ENCODE measurements at regions not wholly inside any gene's neighbourhood (a gene's known extent, or its start where the extent isn't known, plus 50 kb on each side); places are given as distances from the start of the nearest gene placed in this dataset.

DNA sequence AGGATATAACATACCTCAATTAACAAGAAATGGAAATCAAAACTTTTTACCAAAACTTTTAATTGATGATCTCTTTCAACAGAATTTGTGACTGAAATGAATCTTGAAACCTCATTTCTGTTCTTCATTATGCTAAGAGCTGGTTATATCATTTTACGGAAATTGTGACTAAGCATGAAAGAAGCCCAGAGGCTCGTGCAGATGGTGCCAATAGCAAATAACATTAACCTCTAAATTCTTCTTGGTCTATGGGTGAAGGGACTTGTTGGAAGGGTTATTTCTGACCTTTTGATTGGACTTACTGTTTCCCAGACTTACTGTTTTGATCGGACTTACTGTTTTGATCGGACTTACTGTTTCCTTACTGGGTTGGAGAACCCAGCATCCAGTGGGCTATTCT is 435.6 kb downstream of the TDRD15 start:
- Mint-ChIP-seq H3K36me3 (peaks cover 3% of the 10 kb centered on the region), H3K4me3 (no peak overlapping the region), H3K4me1 (peaks cover 5% of the 10 kb centered on the region), H3K9me3 (peaks cover 8% of the 10 kb centered on the region), H3K27ac (no peak overlapping the region), H3K27me3 (ENCODE audit: low read depth) (no peaks in the 10 kb centered on the region)
- DNase-seq (ENCODE audit: low spot score) (no peak), ATAC-seq (no peak)
- POLR2A ChIA-PET = no interaction called here
- CTCF ChIA-PET = no interaction called here
- no peak for TF ChIP-seq GTF2I (CRISPR knock-in tag; conservative IDR thresholded peaks at IDR 0.05)
- TF ChIP-seq, protein P1, sequence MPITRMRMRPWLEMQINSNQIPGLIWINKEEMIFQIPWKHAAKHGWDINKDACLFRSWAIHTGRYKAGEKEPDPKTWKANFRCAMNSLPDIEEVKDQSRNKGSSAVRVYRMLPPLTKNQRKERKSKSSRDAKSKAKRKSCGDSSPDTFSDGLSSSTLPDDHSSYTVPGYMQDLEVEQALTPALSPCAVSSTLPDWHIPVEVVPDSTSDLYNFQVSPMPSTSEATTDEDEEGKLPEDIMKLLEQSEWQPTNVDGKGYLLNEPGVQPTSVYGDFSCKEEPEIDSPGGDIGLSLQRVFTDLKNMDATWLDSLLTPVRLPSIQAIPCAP (CRISPR knock-in tag; IDR thresholded peaks at IDR 0.05) = no peak
- no peak for TF ChIP-seq KAT7 (CRISPR knock-in tag; IDR thresholded peaks at IDR 0.05; ENCODE audit: borderline replicate concordance)
- no peak for TF ChIP-seq SOX15 (CRISPR knock-in tag; IDR thresholded peaks at IDR 0.05)
- no peak for TF ChIP-seq JAZF1 (CRISPR knock-in tag; IDR thresholded peaks at IDR 0.05)
- TF ChIP-seq FOXK1 (CRISPR knock-in tag; IDR thresholded peaks at IDR 0.05) = no peak
- TF ChIP-seq RELA (CRISPR knock-in tag; IDR thresholded peaks at IDR 0.05; ENCODE audit: borderline replicate concordance) = no peak
- no peak for TF ChIP-seq FOXJ3 (CRISPR knock-in tag; IDR thresholded peaks at IDR 0.05; ENCODE audit: borderline replicate concordance)
- TF ChIP-seq, protein P2, sequence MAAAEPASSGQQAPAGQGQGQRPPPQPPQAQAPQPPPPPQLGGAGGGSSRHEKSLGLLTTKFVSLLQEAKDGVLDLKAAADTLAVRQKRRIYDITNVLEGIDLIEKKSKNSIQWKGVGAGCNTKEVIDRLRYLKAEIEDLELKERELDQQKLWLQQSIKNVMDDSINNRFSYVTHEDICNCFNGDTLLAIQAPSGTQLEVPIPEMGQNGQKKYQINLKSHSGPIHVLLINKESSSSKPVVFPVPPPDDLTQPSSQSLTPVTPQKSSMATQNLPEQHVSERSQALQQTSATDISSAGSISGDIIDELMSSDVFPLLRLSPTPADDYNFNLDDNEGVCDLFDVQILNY (CRISPR knock-in tag; IDR thresholded peaks at IDR 0.05) = no peak
- TF ChIP-seq ZNF423 (CRISPR knock-in tag; IDR thresholded peaks at IDR 0.05) = no peak
- no peak for TF ChIP-seq TEAD4 (CRISPR knock-in tag; IDR thresholded peaks at IDR 0.05)
- no peak for TF ChIP-seq ETV6 (CRISPR knock-in tag; IDR thresholded peaks at IDR 0.05)
- TF ChIP-seq MYBL2 (CRISPR knock-in tag; IDR thresholded peaks at IDR 0.05) = no peak
- TF ChIP-seq, protein P3, sequence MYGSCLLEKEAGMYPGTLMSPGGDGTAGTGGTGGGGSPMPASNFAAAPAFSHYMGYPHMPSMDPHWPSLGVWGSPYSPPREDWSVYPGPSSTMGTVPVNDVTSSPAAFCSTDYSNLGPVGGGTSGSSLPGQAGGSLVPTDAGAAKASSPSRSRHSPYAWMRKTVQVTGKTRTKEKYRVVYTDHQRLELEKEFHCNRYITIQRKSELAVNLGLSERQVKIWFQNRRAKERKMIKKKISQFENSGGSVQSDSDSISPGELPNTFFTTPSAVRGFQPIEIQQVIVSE (CRISPR knock-in tag; IDR thresholded peaks at IDR 0.05; ENCODE audit: borderline replicate concordance) = no peak
- TF ChIP-seq, protein P4, sequence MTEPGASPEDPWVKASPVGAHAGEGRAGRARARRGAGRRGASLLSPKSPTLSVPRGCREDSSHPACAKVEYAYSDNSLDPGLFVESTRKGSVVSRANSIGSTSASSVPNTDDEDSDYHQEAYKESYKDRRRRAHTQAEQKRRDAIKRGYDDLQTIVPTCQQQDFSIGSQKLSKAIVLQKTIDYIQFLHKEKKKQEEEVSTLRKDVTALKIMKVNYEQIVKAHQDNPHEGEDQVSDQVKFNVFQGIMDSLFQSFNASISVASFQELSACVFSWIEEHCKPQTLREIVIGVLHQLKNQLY (CRISPR knock-in tag; IDR thresholded peaks at IDR 0.05) = no peak
- no peak for TF ChIP-seq NFATC4 (CRISPR knock-in tag; IDR thresholded peaks at IDR 0.05)
- no peak for TF ChIP-seq SP1 (CRISPR knock-in tag; conservative IDR thresholded peaks at IDR 0.05)
- TF ChIP-seq, protein P5, sequence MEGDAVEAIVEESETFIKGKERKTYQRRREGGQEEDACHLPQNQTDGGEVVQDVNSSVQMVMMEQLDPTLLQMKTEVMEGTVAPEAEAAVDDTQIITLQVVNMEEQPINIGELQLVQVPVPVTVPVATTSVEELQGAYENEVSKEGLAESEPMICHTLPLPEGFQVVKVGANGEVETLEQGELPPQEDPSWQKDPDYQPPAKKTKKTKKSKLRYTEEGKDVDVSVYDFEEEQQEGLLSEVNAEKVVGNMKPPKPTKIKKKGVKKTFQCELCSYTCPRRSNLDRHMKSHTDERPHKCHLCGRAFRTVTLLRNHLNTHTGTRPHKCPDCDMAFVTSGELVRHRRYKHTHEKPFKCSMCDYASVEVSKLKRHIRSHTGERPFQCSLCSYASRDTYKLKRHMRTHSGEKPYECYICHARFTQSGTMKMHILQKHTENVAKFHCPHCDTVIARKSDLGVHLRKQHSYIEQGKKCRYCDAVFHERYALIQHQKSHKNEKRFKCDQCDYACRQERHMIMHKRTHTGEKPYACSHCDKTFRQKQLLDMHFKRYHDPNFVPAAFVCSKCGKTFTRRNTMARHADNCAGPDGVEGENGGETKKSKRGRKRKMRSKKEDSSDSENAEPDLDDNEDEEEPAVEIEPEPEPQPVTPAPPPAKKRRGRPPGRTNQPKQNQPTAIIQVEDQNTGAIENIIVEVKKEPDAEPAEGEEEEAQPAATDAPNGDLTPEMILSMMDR (IDR thresholded peaks at IDR 0.05) = no peak
- TF ChIP-seq, protein P6, sequence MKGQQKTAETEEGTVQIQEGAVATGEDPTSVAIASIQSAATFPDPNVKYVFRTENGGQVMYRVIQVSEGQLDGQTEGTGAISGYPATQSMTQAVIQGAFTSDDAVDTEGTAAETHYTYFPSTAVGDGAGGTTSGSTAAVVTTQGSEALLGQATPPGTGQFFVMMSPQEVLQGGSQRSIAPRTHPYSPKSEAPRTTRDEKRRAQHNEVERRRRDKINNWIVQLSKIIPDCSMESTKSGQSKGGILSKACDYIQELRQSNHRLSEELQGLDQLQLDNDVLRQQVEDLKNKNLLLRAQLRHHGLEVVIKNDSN (CRISPR knock-in tag; IDR thresholded peaks at IDR 0.05) = no peak

DNA sequence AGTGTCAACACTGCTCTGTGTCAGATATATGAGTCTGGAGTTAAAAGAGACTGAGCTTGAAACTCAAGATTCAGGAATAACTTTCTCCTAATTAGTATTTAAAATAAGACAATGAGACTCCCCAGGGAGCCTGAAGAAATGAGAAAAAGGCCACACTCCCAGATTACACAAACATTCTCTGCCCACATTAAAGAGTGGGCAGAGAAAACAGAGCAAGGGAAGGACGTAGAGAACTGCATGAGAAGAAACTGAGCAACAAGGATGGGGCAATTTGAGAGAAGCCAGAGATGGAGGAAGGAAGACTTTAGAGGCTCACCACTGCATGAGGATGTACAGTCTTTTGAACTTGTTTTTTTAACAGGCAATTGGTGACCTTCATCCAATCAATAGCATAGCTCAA is 438.2 kb downstream of the TDRD15 start:
- no peaks in the 10 kb centered on the region for H3K36me3 Mint-ChIP-seq
- ATAC-seq (no peak), DNase-seq (ENCODE audit: low spot score) (no peak)
- H3K4me1 Mint-ChIP-seq = peaks cover 5% of the 10 kb centered on the region
- TF ChIP-seq GTF2I (CRISPR knock-in tag; conservative IDR thresholded peaks at IDR 0.05) (no peak), JAZF1 (CRISPR knock-in tag; IDR thresholded peaks at IDR 0.05) (no peak), JUN (CRISPR knock-in tag; IDR thresholded peaks at IDR 0.05) (no peak)
- TF ChIP-seq, protein P6 (CRISPR knock-in tag; IDR thresholded peaks at IDR 0.05) = no peak
- ChIA-PET POLR2A (no interaction called here), CTCF (no interaction called here)
- no peak overlapping the region for H3K27ac Mint-ChIP-seq
- no peaks in the 10 kb centered on the region for H3K27me3 Mint-ChIP-seq (ENCODE audit: low read depth)
- no peak overlapping the region for H3K4me3 Mint-ChIP-seq
- no peaks in the 10 kb centered on the region for H3K9me3 Mint-ChIP-seq

Measured in WTC11 (cell line).